Liver (tissue), 8 donors: ENCODE measurements at regions not wholly inside any gene's neighbourhood (a gene's known extent, or its start where the extent isn't known, plus 50 kb on each side); places are given as distances from the start of the nearest gene placed in this dataset.

Experiments
- DNase-seq: peaks from one replicate; pipeline ENCODE4 v3.0.0-alpha.2; 2017; ENCODE audit warnings: low spot score
- H3K27ac ChIP-seq, 2 donors: one replicate each; pipeline ENCODE4 v1.7.0; 2013; ENCODE audit warnings: inconsistent platforms in 2 of 2, low read length in 2 of 2, control low read depth in 1 of 2, low read depth in 1 of 2, mild to moderate bottlenecking in 1 of 2
- H3K27me3 ChIP-seq, 4 donors: one replicate each; pipeline versions ENCODE4 v1.6.1 to v1.7.0; 2013; ENCODE audit warnings: low read length in 3 of 4, inconsistent platforms in 1 of 4, mild to moderate bottlenecking in 1 of 4, moderate library complexity in 1 of 4; ENCODE audit not compliant: control insufficient read depth in 4 of 4, insufficient read depth in 4 of 4
- H3K36me3 ChIP-seq, 4 donors: one replicate each; pipeline versions ENCODE4 v1.6.1 to v1.7.0; 2013; ENCODE audit warnings: low read length in 3 of 4, mild to moderate bottlenecking in 3 of 4, low read depth in 1 of 4, moderate library complexity in 1 of 4; ENCODE audit not compliant: control insufficient read depth in 4 of 4, insufficient read depth in 3 of 4
- H3K4me1 ChIP-seq, 4 donors: one replicate each; pipeline versions ENCODE4 v1.6.1 to v1.7.0; 2013; ENCODE audit warnings: low read length in 3 of 4, mild to moderate bottlenecking in 3 of 4, moderate library complexity in 1 of 4; ENCODE audit not compliant: control insufficient read depth in 4 of 4, insufficient read depth in 4 of 4
- H3K4me3 ChIP-seq, 3 donors: one replicate each; pipeline versions ENCODE4 v1.6.1 to v1.7.0; 2013; ENCODE audit warnings: low read length in 3 of 3, control low read depth in 1 of 3, low read depth in 1 of 3, mild to moderate bottlenecking in 1 of 3
- H3K9ac ChIP-seq, 2 donors: one replicate each; pipeline ENCODE4 v1.7.0; 2013; ENCODE audit warnings: low read length in 2 of 2, mild to moderate bottlenecking in 2 of 2, moderate library complexity in 2 of 2, control low read depth in 1 of 2, low read depth in 1 of 2
- H3K9me3 ChIP-seq, 4 donors: one replicate each; pipeline versions ENCODE4 v1.6.1 to v1.7.0; 2013; ENCODE audit warnings: low read length in 3 of 4; ENCODE audit not compliant: control insufficient read depth in 4 of 4
- EGR1 ChIP-seq, 2 donors: IDR thresholded peaks; 2 replicates each; pipeline ENCODE4 v1.6.1; 2016 to 2018; ENCODE audit warnings: antibody characterized with exemption in 2 of 2, low read depth in 2 of 2
- FOXA1 ChIP-seq: IDR thresholded peaks from 2 replicates; pipeline ENCODE4 v1.6.1; 2016; ENCODE audit warnings: antibody characterized with exemption
- FOXA2 ChIP-seq: IDR thresholded peaks from 2 replicates; pipeline ENCODE4 v1.6.1; 2016; ENCODE audit warnings: antibody characterized with exemption
- GABPA ChIP-seq, 2 donors: IDR thresholded peaks in 1 of 2; conservative IDR thresholded peaks in 1 of 2; 2 replicates each; pipeline ENCODE4 v1.6.1; 2016; ENCODE audit warnings: antibody characterized with exemption in 2 of 2, mild to moderate bottlenecking in 1 of 2, moderate library complexity in 1 of 2
- HNF4A ChIP-seq, 2 donors: conservative IDR thresholded peaks; 2 replicates each; pipeline ENCODE4 v1.6.1; 2016; ENCODE audit warnings: antibody characterized with exemption in 2 of 2, mild to moderate bottlenecking in 2 of 2
- HNF4G ChIP-seq: IDR thresholded peaks from 2 replicates; pipeline ENCODE4 v1.6.1; 2016; ENCODE audit warnings: antibody characterized with exemption
- MAX ChIP-seq: IDR thresholded peaks from 2 replicates; pipeline ENCODE4 v1.6.1; 2016; ENCODE audit warnings: antibody characterized with exemption
- NR2F2 ChIP-seq: IDR thresholded peaks from 2 replicates; pipeline ENCODE4 v1.6.1; 2016; ENCODE audit warnings: antibody characterized with exemption
- RAD21 ChIP-seq, 2 donors: IDR thresholded peaks; 2 replicates each; pipeline ENCODE4 v1.6.1; 2016; ENCODE audit warnings: antibody characterized with exemption in 2 of 2, mild to moderate bottlenecking in 2 of 2
- RXRA ChIP-seq, 2 donors: IDR thresholded peaks; 2 replicates each; pipeline ENCODE4 v1.6.1; 2017 to 2018; ENCODE audit warnings: antibody characterized with exemption in 2 of 2, mild to moderate bottlenecking in 1 of 2
- TAF1 ChIP-seq: conservative IDR thresholded peaks from 2 replicates; pipeline ENCODE4 v1.6.1; 2016; ENCODE audit warnings: antibody characterized with exemption, mild to moderate bottlenecking
- YY1 ChIP-seq: IDR thresholded peaks from 2 replicates; pipeline ENCODE4 v1.6.1; 2016; ENCODE audit warnings: antibody characterized with exemption, mild to moderate bottlenecking
- whole genome bisulfite sequencing: extraction: QIAGEN DNeasy Blood & Tissue Kit; methylation state at CpG from one replicate; pipeline ENCODE4 v1.1.7; 2013; 5-methylcytosine and 5-hydroxymethylcytosine counted together
- TF ChIP-seq, protein P1 (sequence below): fragments of 150-350 bp; IDR thresholded peaks from 2 replicates; pipeline ENCODE4 v1.5.1; 2017; ENCODE audit warnings: improper control_type of control experiment, low read depth, low read length; ENCODE audit not compliant: missing input control
- TF ChIP-seq, protein P2 (sequence below): IDR thresholded peaks from 2 replicates; pipeline ENCODE4 v1.6.1; 2016; ENCODE audit warnings: antibody characterized with exemption
- donor health status: healthy.
- donor health status: healthy.
- donor health status: healthy.
- donor health status: healthy.
- donor health status: healthy.

DNA sequence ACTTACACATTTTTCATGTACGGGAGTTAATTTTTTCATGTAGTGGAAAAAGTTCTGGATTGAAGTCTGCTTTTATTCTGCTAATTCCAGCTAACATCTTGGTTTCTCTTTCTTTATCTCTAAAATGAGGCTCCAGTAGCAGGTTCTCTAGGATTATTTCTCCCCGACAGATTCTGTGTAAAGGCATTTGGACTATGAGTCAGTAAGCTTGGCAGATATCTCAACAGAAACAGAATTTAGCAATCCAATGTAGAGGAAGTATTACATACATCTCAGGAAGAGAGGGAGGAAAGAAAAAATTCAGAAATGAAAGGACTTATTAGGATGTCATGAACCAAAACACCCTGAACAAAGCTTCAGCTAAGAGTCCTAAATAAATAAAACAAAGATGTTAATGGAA, 1682.3 kb upstream of the TENM3 start:
- Histone ChIP-seq H3K36me3 (no peaks in the 10 kb centered on the region), H3K27ac (no peak overlapping the region), H3K27me3 (peaks cover 0 to 2% (median 0%) of the 10 kb centered on the region in 4 donors), H3K9ac (no peak overlapping the region), H3K9me3 (peaks cover 0 to 2% (median 0%) of the 10 kb centered on the region in 4 donors), H3K4me1 (no peaks in the 10 kb centered on the region), H3K4me3 (no peak overlapping the region)
- TF ChIP-seq GABPA (IDR thresholded peaks at IDR 0.05 in 1 of 2, conservative IDR thresholded peaks at IDR 0.05 in 1 of 2) (no peak), RAD21 (IDR thresholded peaks at IDR 0.05) (no peak), FOXA2 (no peak), RXRA (IDR thresholded peaks at IDR 0.05) (no peak), HNF4G (no peak), HNF4A (conservative IDR thresholded peaks at IDR 0.05) (no peak), TAF1 (no peak)
- TF ChIP-seq, protein P1, sequence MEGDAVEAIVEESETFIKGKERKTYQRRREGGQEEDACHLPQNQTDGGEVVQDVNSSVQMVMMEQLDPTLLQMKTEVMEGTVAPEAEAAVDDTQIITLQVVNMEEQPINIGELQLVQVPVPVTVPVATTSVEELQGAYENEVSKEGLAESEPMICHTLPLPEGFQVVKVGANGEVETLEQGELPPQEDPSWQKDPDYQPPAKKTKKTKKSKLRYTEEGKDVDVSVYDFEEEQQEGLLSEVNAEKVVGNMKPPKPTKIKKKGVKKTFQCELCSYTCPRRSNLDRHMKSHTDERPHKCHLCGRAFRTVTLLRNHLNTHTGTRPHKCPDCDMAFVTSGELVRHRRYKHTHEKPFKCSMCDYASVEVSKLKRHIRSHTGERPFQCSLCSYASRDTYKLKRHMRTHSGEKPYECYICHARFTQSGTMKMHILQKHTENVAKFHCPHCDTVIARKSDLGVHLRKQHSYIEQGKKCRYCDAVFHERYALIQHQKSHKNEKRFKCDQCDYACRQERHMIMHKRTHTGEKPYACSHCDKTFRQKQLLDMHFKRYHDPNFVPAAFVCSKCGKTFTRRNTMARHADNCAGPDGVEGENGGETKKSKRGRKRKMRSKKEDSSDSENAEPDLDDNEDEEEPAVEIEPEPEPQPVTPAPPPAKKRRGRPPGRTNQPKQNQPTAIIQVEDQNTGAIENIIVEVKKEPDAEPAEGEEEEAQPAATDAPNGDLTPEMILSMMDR, result no peak
- 63% methylated on average over 2 of the region's 2 CpGs for WGBS
- DNase-seq, result no peak

DNA sequence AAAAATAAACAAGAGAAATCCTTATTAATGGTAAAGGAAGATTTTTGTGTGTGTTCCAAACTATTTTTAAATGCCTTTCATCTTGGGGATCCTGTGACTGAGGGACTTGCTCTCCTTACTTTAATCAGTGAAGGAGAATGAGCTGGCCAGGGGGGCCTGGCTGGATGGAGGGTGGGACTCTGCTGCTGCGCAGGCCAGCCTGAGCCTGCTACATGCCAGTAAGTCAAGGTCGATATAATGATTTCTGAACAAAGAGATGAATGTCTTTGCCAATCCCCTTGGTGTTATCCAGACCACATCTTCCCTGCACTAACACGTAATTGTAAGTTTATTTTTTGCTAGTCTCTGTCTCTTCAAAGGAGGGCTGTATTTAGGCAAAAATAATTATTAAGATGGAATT, 1679.2 kb upstream of the TENM3 start:
- H3K27ac ChIP-seq, result no peak overlapping the region
- H3K27me3 ChIP-seq, result peaks cover 0 to 2% (median 0%) of the 10 kb centered on the region in 4 donors
- no peak for DNase-seq
- TF ChIP-seq GABPA (IDR thresholded peaks at IDR 0.05 in 1 of 2, conservative IDR thresholded peaks at IDR 0.05 in 1 of 2), result no peak
- no peak for TF ChIP-seq EGR1 (IDR thresholded peaks at IDR 0.05; ENCODE audit: low read depth in 2 of 2)
- TF ChIP-seq FOXA2, result no peak
- no peak for TF ChIP-seq MAX
- TF ChIP-seq YY1, result no peak
- no peak for TF ChIP-seq NR2F2
- no peak for TF ChIP-seq TAF1
- TF ChIP-seq HNF4A (conservative IDR thresholded peaks at IDR 0.05), result no peak
- no peak overlapping the region for H3K9ac ChIP-seq
- H3K9me3 ChIP-seq, result no peaks in the 10 kb centered on the region
- no peak overlapping the region for H3K4me3 ChIP-seq
- WGBS, result 66% methylated on average over 3 of the region's 3 CpGs
- H3K36me3 ChIP-seq, result no peaks in the 10 kb centered on the region
- H3K4me1 ChIP-seq, result no peaks in the 10 kb centered on the region

GRCh38 chr4:180564448-180564847, 1678.8 kb upstream of the TENM3 start:
- H3K9ac ChIP-seq, result no peak overlapping the region
- H3K27me3 ChIP-seq, result peaks cover 0 to 2% (median 0%) of the 10 kb centered on the region in 4 donors
- H3K4me3 ChIP-seq, result no peak overlapping the region
- no peak for DNase-seq
- no peaks in the 10 kb centered on the region for H3K4me1 ChIP-seq
- no peak for TF ChIP-seq RAD21 (IDR thresholded peaks at IDR 0.05)
- no peak for TF ChIP-seq HNF4A (conservative IDR thresholded peaks at IDR 0.05)
- TF ChIP-seq FOXA1, result no peak
- TF ChIP-seq, protein P2, sequence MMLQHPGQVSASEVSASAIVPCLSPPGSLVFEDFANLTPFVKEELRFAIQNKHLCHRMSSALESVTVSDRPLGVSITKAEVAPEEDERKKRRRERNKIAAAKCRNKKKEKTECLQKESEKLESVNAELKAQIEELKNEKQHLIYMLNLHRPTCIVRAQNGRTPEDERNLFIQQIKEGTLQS, result no peak
- no peak for TF ChIP-seq TAF1
- H3K27ac ChIP-seq, result no peak overlapping the region
- H3K9me3 ChIP-seq, result no peaks in the 10 kb centered on the region
- 77% methylated on average over 5 of the region's 5 CpGs for WGBS
- no peaks in the 10 kb centered on the region for H3K36me3 ChIP-seq
